Liver (tissue), 8 donors: ENCODE measurements at regions not wholly inside any gene's neighbourhood (a gene's known extent, or its start where the extent isn't known, plus 50 kb on each side); places are given as distances from the start of the nearest gene placed in this dataset.

Experiments
- DNase-seq: peaks from one replicate; pipeline ENCODE4 v3.0.0-alpha.2; 2017; ENCODE audit warnings: low spot score
- H3K27ac ChIP-seq, 2 donors: one replicate each; pipeline ENCODE4 v1.7.0; 2013; ENCODE audit warnings: inconsistent platforms in 2 of 2, low read length in 2 of 2, control low read depth in 1 of 2, low read depth in 1 of 2, mild to moderate bottlenecking in 1 of 2
- H3K27me3 ChIP-seq, 4 donors: one replicate each; pipeline versions ENCODE4 v1.6.1 to v1.7.0; 2013; ENCODE audit warnings: low read length in 3 of 4, inconsistent platforms in 1 of 4, mild to moderate bottlenecking in 1 of 4, moderate library complexity in 1 of 4; ENCODE audit not compliant: control insufficient read depth in 4 of 4, insufficient read depth in 4 of 4
- H3K36me3 ChIP-seq, 4 donors: one replicate each; pipeline versions ENCODE4 v1.6.1 to v1.7.0; 2013; ENCODE audit warnings: low read length in 3 of 4, mild to moderate bottlenecking in 3 of 4, low read depth in 1 of 4, moderate library complexity in 1 of 4; ENCODE audit not compliant: control insufficient read depth in 4 of 4, insufficient read depth in 3 of 4
- H3K4me1 ChIP-seq, 4 donors: one replicate each; pipeline versions ENCODE4 v1.6.1 to v1.7.0; 2013; ENCODE audit warnings: low read length in 3 of 4, mild to moderate bottlenecking in 3 of 4, moderate library complexity in 1 of 4; ENCODE audit not compliant: control insufficient read depth in 4 of 4, insufficient read depth in 4 of 4
- H3K4me3 ChIP-seq, 3 donors: one replicate each; pipeline versions ENCODE4 v1.6.1 to v1.7.0; 2013; ENCODE audit warnings: low read length in 3 of 3, control low read depth in 1 of 3, low read depth in 1 of 3, mild to moderate bottlenecking in 1 of 3
- H3K9ac ChIP-seq, 2 donors: one replicate each; pipeline ENCODE4 v1.7.0; 2013; ENCODE audit warnings: low read length in 2 of 2, mild to moderate bottlenecking in 2 of 2, moderate library complexity in 2 of 2, control low read depth in 1 of 2, low read depth in 1 of 2
- H3K9me3 ChIP-seq, 4 donors: one replicate each; pipeline versions ENCODE4 v1.6.1 to v1.7.0; 2013; ENCODE audit warnings: low read length in 3 of 4; ENCODE audit not compliant: control insufficient read depth in 4 of 4
- GABPA ChIP-seq, 2 donors: IDR thresholded peaks in 1 of 2; conservative IDR thresholded peaks in 1 of 2; 2 replicates each; pipeline ENCODE4 v1.6.1; 2016; ENCODE audit warnings: antibody characterized with exemption in 2 of 2, mild to moderate bottlenecking in 1 of 2, moderate library complexity in 1 of 2
- HNF4A ChIP-seq, 2 donors: conservative IDR thresholded peaks; 2 replicates each; pipeline ENCODE4 v1.6.1; 2016; ENCODE audit warnings: antibody characterized with exemption in 2 of 2, mild to moderate bottlenecking in 2 of 2
- HNF4G ChIP-seq: IDR thresholded peaks from 2 replicates; pipeline ENCODE4 v1.6.1; 2016; ENCODE audit warnings: antibody characterized with exemption
- JUND ChIP-seq, 2 donors: IDR thresholded peaks; 2 replicates each; pipeline ENCODE4 v1.6.1; 2016; ENCODE audit warnings: antibody characterized with exemption in 2 of 2
- NR2F2 ChIP-seq: IDR thresholded peaks from 2 replicates; pipeline ENCODE4 v1.6.1; 2016; ENCODE audit warnings: antibody characterized with exemption
- RXRA ChIP-seq, 2 donors: IDR thresholded peaks; 2 replicates each; pipeline ENCODE4 v1.6.1; 2017 to 2018; ENCODE audit warnings: antibody characterized with exemption in 2 of 2, mild to moderate bottlenecking in 1 of 2
- TAF1 ChIP-seq: conservative IDR thresholded peaks from 2 replicates; pipeline ENCODE4 v1.6.1; 2016; ENCODE audit warnings: antibody characterized with exemption, mild to moderate bottlenecking
- YY1 ChIP-seq: IDR thresholded peaks from 2 replicates; pipeline ENCODE4 v1.6.1; 2016; ENCODE audit warnings: antibody characterized with exemption, mild to moderate bottlenecking
- WGBS: extraction: QIAGEN DNeasy Blood & Tissue Kit; methylation state at CpG from one replicate; pipeline ENCODE4 v1.1.7; 2013; 5-methylcytosine and 5-hydroxymethylcytosine counted together
- TF ChIP-seq, protein P1 (sequence below): IDR thresholded peaks from 2 replicates; pipeline ENCODE4 v1.6.1; 2016; ENCODE audit warnings: antibody characterized with exemption
- TF ChIP-seq, protein P2 (sequence below): fragments of 150-350 bp; IDR thresholded peaks from 2 replicates; pipeline ENCODE4 v1.5.1; 2017; ENCODE audit warnings: improper control_type of control experiment, low read depth, low read length; ENCODE audit not compliant: missing input control
- TF ChIP-seq, protein P3 (sequence below): IDR thresholded peaks from 2 replicates; pipeline ENCODE4 v1.6.1; 2016; ENCODE audit warnings: antibody characterized with exemption
- TF ChIP-seq, protein P4 (sequence below): IDR thresholded peaks from 2 replicates; pipeline ENCODE4 v1.6.1; 2016; ENCODE audit warnings: antibody characterized with exemption
- donor health status: healthy.
- donor health status: healthy.
- donor health status: healthy.
- donor health status: healthy.
- donor health status: healthy.

DNA sequence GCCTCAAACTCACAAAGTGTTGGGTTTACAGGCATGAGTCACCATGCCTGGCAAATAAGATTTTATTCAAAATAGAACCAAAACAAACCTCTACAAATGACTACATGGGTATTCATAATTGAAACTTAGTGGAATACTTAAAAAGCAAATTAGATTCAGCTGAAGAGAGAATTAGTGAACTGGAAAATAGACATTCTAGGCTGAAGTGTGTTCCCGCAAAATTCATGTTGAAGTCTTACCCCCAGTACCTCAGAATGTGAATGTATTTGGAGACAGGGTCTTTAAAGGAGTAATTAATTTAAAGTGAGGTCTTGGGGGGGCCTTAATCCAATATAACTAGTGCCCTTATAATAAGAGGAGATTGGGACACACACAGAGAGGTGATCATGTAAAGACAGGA is 88.5 kb upstream of the OTOS start (continued):
- TF ChIP-seq, protein P1, sequence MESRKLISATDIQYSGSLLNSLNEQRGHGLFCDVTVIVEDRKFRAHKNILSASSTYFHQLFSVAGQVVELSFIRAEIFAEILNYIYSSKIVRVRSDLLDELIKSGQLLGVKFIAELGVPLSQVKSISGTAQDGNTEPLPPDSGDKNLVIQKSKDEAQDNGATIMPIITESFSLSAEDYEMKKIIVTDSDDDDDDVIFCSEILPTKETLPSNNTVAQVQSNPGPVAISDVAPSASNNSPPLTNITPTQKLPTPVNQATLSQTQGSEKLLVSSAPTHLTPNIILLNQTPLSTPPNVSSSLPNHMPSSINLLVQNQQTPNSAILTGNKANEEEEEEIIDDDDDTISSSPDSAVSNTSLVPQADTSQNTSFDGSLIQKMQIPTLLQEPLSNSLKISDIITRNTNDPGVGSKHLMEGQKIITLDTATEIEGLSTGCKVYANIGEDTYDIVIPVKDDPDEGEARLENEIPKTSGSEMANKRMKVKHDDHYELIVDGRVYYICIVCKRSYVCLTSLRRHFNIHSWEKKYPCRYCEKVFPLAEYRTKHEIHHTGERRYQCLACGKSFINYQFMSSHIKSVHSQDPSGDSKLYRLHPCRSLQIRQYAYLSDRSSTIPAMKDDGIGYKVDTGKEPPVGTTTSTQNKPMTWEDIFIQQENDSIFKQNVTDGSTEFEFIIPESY, result no peak
- no peak for TF ChIP-seq JUND (IDR thresholded peaks at IDR 0.05)
- TF ChIP-seq, protein P2, sequence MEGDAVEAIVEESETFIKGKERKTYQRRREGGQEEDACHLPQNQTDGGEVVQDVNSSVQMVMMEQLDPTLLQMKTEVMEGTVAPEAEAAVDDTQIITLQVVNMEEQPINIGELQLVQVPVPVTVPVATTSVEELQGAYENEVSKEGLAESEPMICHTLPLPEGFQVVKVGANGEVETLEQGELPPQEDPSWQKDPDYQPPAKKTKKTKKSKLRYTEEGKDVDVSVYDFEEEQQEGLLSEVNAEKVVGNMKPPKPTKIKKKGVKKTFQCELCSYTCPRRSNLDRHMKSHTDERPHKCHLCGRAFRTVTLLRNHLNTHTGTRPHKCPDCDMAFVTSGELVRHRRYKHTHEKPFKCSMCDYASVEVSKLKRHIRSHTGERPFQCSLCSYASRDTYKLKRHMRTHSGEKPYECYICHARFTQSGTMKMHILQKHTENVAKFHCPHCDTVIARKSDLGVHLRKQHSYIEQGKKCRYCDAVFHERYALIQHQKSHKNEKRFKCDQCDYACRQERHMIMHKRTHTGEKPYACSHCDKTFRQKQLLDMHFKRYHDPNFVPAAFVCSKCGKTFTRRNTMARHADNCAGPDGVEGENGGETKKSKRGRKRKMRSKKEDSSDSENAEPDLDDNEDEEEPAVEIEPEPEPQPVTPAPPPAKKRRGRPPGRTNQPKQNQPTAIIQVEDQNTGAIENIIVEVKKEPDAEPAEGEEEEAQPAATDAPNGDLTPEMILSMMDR, result no peak

DNA sequence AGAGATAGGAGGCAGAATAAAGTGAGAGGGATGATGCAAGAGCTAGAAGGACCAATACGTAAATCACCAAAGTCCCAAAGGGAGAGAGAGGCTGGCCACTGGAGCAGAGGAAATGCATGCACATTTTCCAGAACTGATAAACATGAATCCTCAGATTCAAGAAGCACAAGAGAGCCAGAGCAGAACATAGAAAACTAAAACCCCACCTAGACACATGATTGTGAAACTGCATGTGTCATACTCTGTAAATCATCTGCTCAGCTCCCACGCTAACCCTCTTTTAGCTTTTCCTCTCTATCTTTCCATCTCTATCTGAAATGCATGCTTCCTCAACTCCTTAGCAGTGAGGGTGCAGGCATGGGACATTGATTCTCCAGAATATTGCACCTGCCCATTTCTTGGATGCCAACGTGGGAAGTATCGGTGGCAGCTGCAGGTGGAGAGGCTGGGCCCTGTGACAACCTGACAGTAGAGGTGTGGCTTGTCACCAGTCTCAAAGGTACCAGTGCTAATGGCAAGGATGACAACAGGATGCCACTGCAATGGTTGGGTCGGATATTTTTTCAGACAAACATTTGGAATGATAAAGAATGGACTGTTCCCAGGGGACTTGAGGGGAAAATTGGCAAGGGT is 89.3 kb upstream of the OTOS start:
- Histone ChIP-seq H3K4me3 (no peak overlapping the region), H3K36me3 (no peaks in the 10 kb centered on the region), H3K9me3 (no peaks in the 10 kb centered on the region), H3K27ac (no peak overlapping the region), H3K4me1 (peaks cover 6 to 26% (median 13%) of the 10 kb centered on the region in 4 donors), H3K27me3 (peaks cover 0 to 3% (median 0%) of the 10 kb centered on the region in 4 donors), H3K9ac (no peak overlapping the region)
- 76% methylated on average over 5 of the region's 5 CpGs for WGBS
- DNase-seq, result no peak
- TF ChIP-seq HNF4G, result no peak
- no peak for TF ChIP-seq NR2F2
- TF ChIP-seq GABPA (IDR thresholded peaks at IDR 0.05 in 1 of 2, conservative IDR thresholded peaks at IDR 0.05 in 1 of 2), result no peak
- TF ChIP-seq, protein P1, result no peak
- no peak for TF ChIP-seq RXRA (IDR thresholded peaks at IDR 0.05)
- no peak for TF ChIP-seq TAF1
- no peak for TF ChIP-seq JUND (IDR thresholded peaks at IDR 0.05)
- TF ChIP-seq, protein P3, sequence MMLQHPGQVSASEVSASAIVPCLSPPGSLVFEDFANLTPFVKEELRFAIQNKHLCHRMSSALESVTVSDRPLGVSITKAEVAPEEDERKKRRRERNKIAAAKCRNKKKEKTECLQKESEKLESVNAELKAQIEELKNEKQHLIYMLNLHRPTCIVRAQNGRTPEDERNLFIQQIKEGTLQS, result no peak
- no peak for TF ChIP-seq HNF4A (conservative IDR thresholded peaks at IDR 0.05)
- TF ChIP-seq, protein P2, result no peak
- no peak for TF ChIP-seq YY1
- TF ChIP-seq, protein P4, sequence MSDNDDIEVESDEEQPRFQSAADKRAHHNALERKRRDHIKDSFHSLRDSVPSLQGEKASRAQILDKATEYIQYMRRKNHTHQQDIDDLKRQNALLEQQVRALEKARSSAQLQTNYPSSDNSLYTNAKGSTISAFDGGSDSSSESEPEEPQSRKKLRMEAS, result no peak
